GM21786 (cell line): ENCODE measurements at regions not wholly inside any gene's neighbourhood (a gene's known extent, or its start where the extent isn't known, plus 50 kb on each side); places are given as distances from the start of the nearest gene placed in this dataset.
A peak's percentile ranks its signal among the peaks of the same experiment; 100 is the strongest.

Experiments used
- ATAC-seq: cut with Tn5 transposase; IDR thresholded peaks from one replicate; pipeline ENCODE4 v1.9.1; 2021; ENCODE audit not compliant: unreplicated experiment

GRCh38 chr1:105678334-105678733 lies 1378.1 kb upstream of the PRMT6 start:
- no peak for ATAC-seq

- ATAC-seq = no peak
These were observed 1371.8 kb upstream of the PRMT6 start for GRCh38 chr1:105684714-105685113.

GRCh38 chr1:105686026-105686425 lies 1370.4 kb upstream of the PRMT6 start:
- no peak for ATAC-seq

- ATAC-seq = no peak
These were observed 1369.4 kb upstream of the PRMT6 start for GRCh38 chr1:105686874-105687690.

GRCh38 chr1:105700723-105701122 lies 1355.8 kb upstream of the PRMT6 start:
- no peak for ATAC-seq

GRCh38 chr1:105724286-105724685 lies 1332.2 kb upstream of the PRMT6 start:
- no peak for ATAC-seq

- ATAC-seq = no peak
These were observed 1325.8 kb upstream of the PRMT6 start for GRCh38 chr1:105730701-105731100.

- no peak for ATAC-seq
These were observed 1320.1 kb upstream of the PRMT6 start for GRCh38 chr1:105736349-105736748.

- ATAC-seq = no peak
These were observed 1276.7 kb upstream of the PRMT6 start for GRCh38 chr1:105779727-105780126.

GRCh38 chr1:105785021-105785420 lies 1271.5 kb upstream of the PRMT6 start:
- ATAC-seq = no peak

GRCh38 chr1:105793536-105794146 lies 1262.8 kb upstream of the PRMT6 start:
- ATAC-seq = no peak

GRCh38 chr1:105795741-105796140 lies 1260.7 kb upstream of the PRMT6 start:
- no peak for ATAC-seq

GRCh38 chr1:105830571-105831146 lies 1225.8 kb upstream of the PRMT6 start:
- no peak for ATAC-seq

- no peak for ATAC-seq
These were observed 1218.4 kb upstream of the PRMT6 start for GRCh38 chr1:105838071-105838470.

GRCh38 chr1:105865546-105865945 lies 1190.9 kb upstream of the PRMT6 start:
- no peak for ATAC-seq

GRCh38 chr1:105872817-105873216 lies 1183.7 kb upstream of the PRMT6 start:
- ATAC-seq = no peak

GRCh38 chr1:105874621-105875020 lies 1181.9 kb upstream of the PRMT6 start:
- ATAC-seq = peak; percentile 95

- no peak for ATAC-seq
These were observed 1170.2 kb upstream of the PRMT6 start for GRCh38 chr1:105886309-105886708.

GRCh38 chr1:105891308-105891707 lies 1165.2 kb upstream of the PRMT6 start:
- no peak for ATAC-seq

- no peak for ATAC-seq
These were observed 1162.5 kb upstream of the PRMT6 start for GRCh38 chr1:105894006-105894405.

- ATAC-seq = no peak
These were observed 1146.7 kb upstream of the PRMT6 start for GRCh38 chr1:105909811-105910210.

GRCh38 chr1:105914403-105914802 lies 1142.1 kb upstream of the PRMT6 start:
- ATAC-seq = no peak
